Stomach (tissue), 4 donors: ENCODE measurements at regions not wholly inside any gene's neighbourhood (a gene's known extent, or its start where the extent isn't known, plus 50 kb on each side); places are given as distances from the start of the nearest gene placed in this dataset.
"Not testable (repeated sequence)": the region's sequence is repeated elsewhere in the genome, so short reads cannot be mapped to it uniquely, and the experiment has no call there.

Source experiments
- CTCF ChIP-seq, 7 experiments: fragments of 450-650 bp in 4 of 7; fragments of 200-600 bp in 3 of 7; sonication (generic) in 3 of 7; IDR thresholded peaks; one replicate each; pipeline ENCODE4 v1.5.1; 2016 to 2019; ENCODE audit warnings: antibody characterized with exemption in 7 of 7, control low read depth in 2 of 7, mild to moderate bottlenecking in 1 of 7
- POLR2A ChIP-seq, 4 donors: fragments of 450-650 bp; IDR thresholded peaks; one replicate each; pipeline ENCODE4 v1.6.1; 2016; ENCODE audit warnings: antibody characterized with exemption in 4 of 4, control low read depth in 2 of 4, mild to moderate bottlenecking in 1 of 4, moderate library complexity in 1 of 4
- POLR2AphosphoS5 ChIP-seq, 3 donors: sonication (generic); formaldehyde crosslinking; IDR thresholded peaks; one replicate each; pipeline ENCODE4 v1.6.1; 2016; ENCODE audit warnings: antibody characterized with exemption in 3 of 3

GRCh38 chr12:33087876-33088275 lies 191.3 kb upstream of the PKP2 start:
- TF ChIP-seq POLR2AphosphoS5, CTCF, POLR2A (IDR thresholded peaks at IDR 0.05): not testable (repeated sequence)
